AG04449 (cell line): ENCODE measurements at regions not wholly inside any gene's neighbourhood (a gene's known extent, or its start where the extent isn't known, plus 50 kb on each side); places are given as distances from the start of the nearest gene placed in this dataset.

Experiments
- CTCF ChIA-PET: fragments of 350-600 bp; formaldehyde crosslinking; extraction: SDS; loops from one replicate; lab custom pipeline; 2021; ENCODE audit warnings: antibody characterized with exemption; lab: Yijun Ruan, JAX
- POLR2A ChIA-PET: fragments of 400-600, 350-600 bp; formaldehyde crosslinking; extraction: SDS; loops from one replicate; lab custom pipeline; 2020; ENCODE audit warnings: antibody characterized with exemption, inconsistent platforms; lab: Yijun Ruan, JAX
- DNase-seq: peaks from one replicate; pipeline ENCODE4 v3.0.0-alpha.2; 2010; ENCODE audit warnings: low read depth, low spot score
- H3K4me3 ChIP-seq: 2 replicates; pipeline ENCODE4 v1.5.1; 2011; ENCODE audit warnings: low read depth, mild to moderate bottlenecking, control low read depth, low read length
- TF ChIP-seq, protein P1 (sequence below): IDR thresholded peaks from one replicate; pipeline ENCODE4 v1.5.1; 2011; ENCODE audit warnings: mild to moderate bottlenecking, moderate library complexity, low read length, control low read depth, inconsistent platforms; ENCODE audit not compliant: insufficient read depth; ENCODE audit errors: missing control alignments

DNA sequence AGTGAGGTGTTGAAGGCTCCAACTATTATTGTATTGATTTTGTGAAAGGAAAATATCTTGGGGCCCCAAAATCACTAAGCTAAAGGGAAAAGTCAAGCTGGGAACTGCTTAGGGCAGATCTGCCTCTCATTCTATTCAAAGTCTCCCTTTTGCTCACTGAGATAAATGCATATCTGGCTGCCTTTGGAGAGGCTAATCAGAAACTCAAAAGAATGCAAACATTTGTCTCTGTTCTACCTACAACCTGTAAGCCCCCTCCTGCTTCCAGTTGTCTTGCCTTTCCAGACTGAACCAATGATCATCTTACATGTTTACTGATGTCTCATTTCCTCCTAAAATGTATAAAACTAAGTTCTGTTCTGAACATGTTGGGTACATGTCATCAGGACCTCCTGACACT lies 125.9 kb downstream of the HTR1B start:
- TF ChIP-seq, protein P1, sequence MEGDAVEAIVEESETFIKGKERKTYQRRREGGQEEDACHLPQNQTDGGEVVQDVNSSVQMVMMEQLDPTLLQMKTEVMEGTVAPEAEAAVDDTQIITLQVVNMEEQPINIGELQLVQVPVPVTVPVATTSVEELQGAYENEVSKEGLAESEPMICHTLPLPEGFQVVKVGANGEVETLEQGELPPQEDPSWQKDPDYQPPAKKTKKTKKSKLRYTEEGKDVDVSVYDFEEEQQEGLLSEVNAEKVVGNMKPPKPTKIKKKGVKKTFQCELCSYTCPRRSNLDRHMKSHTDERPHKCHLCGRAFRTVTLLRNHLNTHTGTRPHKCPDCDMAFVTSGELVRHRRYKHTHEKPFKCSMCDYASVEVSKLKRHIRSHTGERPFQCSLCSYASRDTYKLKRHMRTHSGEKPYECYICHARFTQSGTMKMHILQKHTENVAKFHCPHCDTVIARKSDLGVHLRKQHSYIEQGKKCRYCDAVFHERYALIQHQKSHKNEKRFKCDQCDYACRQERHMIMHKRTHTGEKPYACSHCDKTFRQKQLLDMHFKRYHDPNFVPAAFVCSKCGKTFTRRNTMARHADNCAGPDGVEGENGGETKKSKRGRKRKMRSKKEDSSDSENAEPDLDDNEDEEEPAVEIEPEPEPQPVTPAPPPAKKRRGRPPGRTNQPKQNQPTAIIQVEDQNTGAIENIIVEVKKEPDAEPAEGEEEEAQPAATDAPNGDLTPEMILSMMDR: no peak
- no peak overlapping the region for H3K4me3 ChIP-seq
- CTCF ChIA-PET: no interaction called here
- POLR2A ChIA-PET: no interaction called here
- no peak for DNase-seq

GRCh38 chr6:77334093-77334492 lies 129.2 kb downstream of the HTR1B start:
- H3K4me3 ChIP-seq: no peak overlapping the region
- CTCF ChIA-PET: no interaction called here
- DNase-seq: no peak
- POLR2A ChIA-PET: no interaction called here
- TF ChIP-seq, protein P1: no peak

GRCh38 chr6:77332915-77333623 lies 130.2 kb downstream of the HTR1B start:
- H3K4me3 ChIP-seq: no peak overlapping the region
- no peak for DNase-seq
- TF ChIP-seq, protein P1: no peak
- ChIA-PET POLR2A (no interaction called here), CTCF (no interaction called here)

DNA sequence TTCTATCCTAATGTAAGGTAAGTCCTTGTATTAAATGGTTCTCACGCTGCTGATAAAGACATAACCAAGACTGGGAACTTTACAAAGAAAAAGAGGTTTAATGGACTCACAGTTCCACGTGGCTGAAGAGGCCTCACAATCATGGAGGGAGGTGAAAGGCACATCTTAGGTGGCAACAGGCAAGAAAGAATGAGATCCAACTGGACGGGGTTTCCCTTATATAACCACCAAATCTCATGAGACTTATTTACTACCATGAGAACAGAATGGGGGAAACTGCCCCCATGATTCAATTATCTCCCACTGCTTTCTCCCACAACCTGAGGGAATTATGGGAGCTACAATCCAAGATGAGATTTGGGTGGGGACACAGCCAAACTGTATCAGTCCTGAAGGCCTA lies 136.6 kb downstream of the HTR1B start:
- POLR2A ChIA-PET: no interaction called here
- TF ChIP-seq, protein P1: no peak
- CTCF ChIA-PET: no interaction called here
- H3K4me3 ChIP-seq: no peak overlapping the region
- no peak for DNase-seq

- TF ChIP-seq, protein P1: no peak
- DNase-seq: no peak
- POLR2A ChIA-PET: interaction anchor here (0.6 kb wide), 1 partner anchor 146 kb away, joined by 3 read pairs; no protein-coding TSS in a partner anchor
- H3K4me3 ChIP-seq: no peak overlapping the region
- CTCF ChIA-PET: no interaction called here
These were observed 137.3 kb downstream of the HTR1B start for GRCh38 chr6:77326029-77326428.

- CTCF ChIA-PET: no interaction called here
- DNase-seq: no peak
These were observed 138.4 kb downstream of the HTR1B start for GRCh38 chr6:77324866-77325265.

More at GRCh38 chr6:77324866-77325265, 138.4 kb downstream of the HTR1B start:
- POLR2A ChIA-PET: no interaction called here
- H3K4me3 ChIP-seq: no peak overlapping the region
- TF ChIP-seq, protein P1: no peak
